ENCODE measurements at regions not wholly inside any gene's neighbourhood (a gene's known extent, or its start where the extent isn't known, plus 50 kb on each side); places are given as distances from the start of the nearest gene placed in this dataset.

DNA sequence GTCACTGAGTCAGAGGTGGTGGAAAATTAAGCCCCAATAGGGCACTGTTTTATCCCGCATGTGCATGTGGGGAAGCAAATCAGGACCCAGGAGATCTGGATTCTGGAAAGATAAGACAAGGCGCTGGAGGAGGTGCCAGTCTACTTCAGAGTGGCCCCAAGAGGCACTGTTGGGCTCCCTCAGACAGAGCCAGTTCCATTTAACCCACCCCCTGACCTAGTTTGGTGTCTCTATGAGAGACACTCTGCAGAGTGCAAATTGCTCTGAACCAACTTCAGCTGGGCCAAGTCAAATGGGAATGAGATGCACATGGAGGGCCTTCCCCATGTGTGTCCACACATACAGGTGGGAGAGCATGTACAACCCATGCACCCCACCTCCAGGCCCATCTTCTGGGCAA is 71.1 kb upstream of the MED9 start (continued):
- no peak for TF ChIP-seq JUND (IDR thresholded peaks at IDR 0.05)
- TF ChIP-seq SP1 (IDR thresholded peaks at IDR 0.05; ENCODE audit: low read depth): no peak
- no peak for TF ChIP-seq CBX3 (IDR thresholded peaks at IDR 0.05; ENCODE audit: low read depth)
- TF ChIP-seq CEBPB (IDR thresholded peaks at IDR 0.05; ENCODE audit: low read depth): no peak

DNA sequence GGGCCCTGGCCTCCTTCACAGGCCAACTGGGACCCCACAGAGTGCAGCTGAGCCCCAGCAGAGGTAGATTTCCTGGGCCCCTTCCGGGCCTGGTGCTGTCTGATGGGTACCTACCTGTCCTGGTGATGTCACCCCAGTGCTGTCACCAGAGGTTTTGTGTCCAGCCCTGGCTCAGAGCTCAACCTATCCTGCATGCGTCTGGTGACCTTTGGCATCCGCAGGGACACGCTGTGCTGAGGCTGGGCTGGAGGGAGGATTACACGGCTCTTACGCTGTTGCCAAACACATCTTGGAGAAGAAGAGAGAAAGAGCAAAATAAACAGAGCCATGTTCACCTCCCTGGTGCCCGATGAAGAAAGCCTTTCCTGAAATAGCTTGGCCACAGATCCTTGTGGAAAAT is 70.6 kb upstream of the MED9 start:
- H3K4me1 ChIP-seq (ENCODE audit: control insufficient read depth in 1 of 2, insufficient read depth in 2 of 2, low read length in 2 of 2): peaks cover 0 to 5% of the 10 kb centered on the region in 2 experiments; a peak in 2 of 4 replicates
- H3K27ac ChIP-seq (ENCODE audit: low read depth, low read length): no peak overlapping the region
- RAD21 ChIA-PET (ENCODE audit: low non-redundant PET in 1 of 2, low total read pairs in 2 of 2, uncharacterized antibody in 2 of 2, unreplicated experiment in 2 of 2): no interaction called here
- H3K4me2 ChIP-seq (ENCODE audit: low read length): no peak overlapping the region
- H3K36me3 ChIP-seq (ENCODE audit: control insufficient read depth in 1 of 2, insufficient read depth in 2 of 2, low read length in 2 of 2): no peaks in the 10 kb centered on the region
- ATAC-seq (no peak), DNase-seq (ENCODE audit: low read depth, low spot score) (no peak)
- CTCF ChIA-PET: no interaction called here
- no TSS peak for BruUV-seq (replicated peaks)
- no peaks in the 10 kb centered on the region for H4K20me1 ChIP-seq (ENCODE audit: insufficient read depth)
- H3K27me3 ChIP-seq (ENCODE audit: insufficient read depth, low read length): no peaks in the 10 kb centered on the region
- POLR2A ChIA-PET: no interaction called here
- no peaks in the 10 kb centered on the region for H3K9me2 ChIP-seq (ENCODE audit: insufficient read depth)
- TF ChIP-seq, protein P1, sequence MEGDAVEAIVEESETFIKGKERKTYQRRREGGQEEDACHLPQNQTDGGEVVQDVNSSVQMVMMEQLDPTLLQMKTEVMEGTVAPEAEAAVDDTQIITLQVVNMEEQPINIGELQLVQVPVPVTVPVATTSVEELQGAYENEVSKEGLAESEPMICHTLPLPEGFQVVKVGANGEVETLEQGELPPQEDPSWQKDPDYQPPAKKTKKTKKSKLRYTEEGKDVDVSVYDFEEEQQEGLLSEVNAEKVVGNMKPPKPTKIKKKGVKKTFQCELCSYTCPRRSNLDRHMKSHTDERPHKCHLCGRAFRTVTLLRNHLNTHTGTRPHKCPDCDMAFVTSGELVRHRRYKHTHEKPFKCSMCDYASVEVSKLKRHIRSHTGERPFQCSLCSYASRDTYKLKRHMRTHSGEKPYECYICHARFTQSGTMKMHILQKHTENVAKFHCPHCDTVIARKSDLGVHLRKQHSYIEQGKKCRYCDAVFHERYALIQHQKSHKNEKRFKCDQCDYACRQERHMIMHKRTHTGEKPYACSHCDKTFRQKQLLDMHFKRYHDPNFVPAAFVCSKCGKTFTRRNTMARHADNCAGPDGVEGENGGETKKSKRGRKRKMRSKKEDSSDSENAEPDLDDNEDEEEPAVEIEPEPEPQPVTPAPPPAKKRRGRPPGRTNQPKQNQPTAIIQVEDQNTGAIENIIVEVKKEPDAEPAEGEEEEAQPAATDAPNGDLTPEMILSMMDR (IDR thresholded peaks at IDR 0.05 in 2 of 3, conservative IDR thresholded peaks at IDR 0.05 in 1 of 3; ENCODE audit: borderline replicate concordance in 1 of 3, insufficient read depth in 1 of 3, low read depth in 2 of 3, low read length in 2 of 3): no peak
- TF ChIP-seq ELF1 (IDR thresholded peaks at IDR 0.05; ENCODE audit: borderline replicate concordance, low read depth) (no peak), SIN3A (IDR thresholded peaks at IDR 0.05; ENCODE audit: low read depth) (no peak), JUND (IDR thresholded peaks at IDR 0.05) (no peak), CEBPB (IDR thresholded peaks at IDR 0.05; ENCODE audit: low read depth) (no peak), YY1 (IDR thresholded peaks at IDR 0.05; ENCODE audit: extremely low read depth, insufficient replicate concordance, low read depth, low read length) (no peak), EZH2 (IDR thresholded peaks at IDR 0.05) (no peak), SRF (IDR thresholded peaks at IDR 0.05; ENCODE audit: low read depth) (no peak), RAD21 (IDR thresholded peaks at IDR 0.05; ENCODE audit: low read depth) (no peak), ZFX (IDR thresholded peaks at IDR 0.05) (no peak), POLR2A (IDR thresholded peaks at IDR 0.05; ENCODE audit: borderline replicate concordance, extremely low read depth, insufficient read depth, insufficient read length) (no peak), CBX3 (IDR thresholded peaks at IDR 0.05; ENCODE audit: low read depth) (no peak), ZNF274 (IDR thresholded peaks at IDR 0.05; ENCODE audit: low read depth, low read length) (no peak), POLR2AphosphoS5 (IDR thresholded peaks at IDR 0.05; ENCODE audit: low read depth, low read length) (no peak), TCF7L2 (IDR thresholded peaks at IDR 0.05; ENCODE audit: borderline replicate concordance, extremely low read depth, insufficient read depth, insufficient read length) (no peak)
- TF ChIP-seq, protein P2, sequence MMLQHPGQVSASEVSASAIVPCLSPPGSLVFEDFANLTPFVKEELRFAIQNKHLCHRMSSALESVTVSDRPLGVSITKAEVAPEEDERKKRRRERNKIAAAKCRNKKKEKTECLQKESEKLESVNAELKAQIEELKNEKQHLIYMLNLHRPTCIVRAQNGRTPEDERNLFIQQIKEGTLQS (IDR thresholded peaks at IDR 0.05): no peak
- TF ChIP-seq, protein P3, sequence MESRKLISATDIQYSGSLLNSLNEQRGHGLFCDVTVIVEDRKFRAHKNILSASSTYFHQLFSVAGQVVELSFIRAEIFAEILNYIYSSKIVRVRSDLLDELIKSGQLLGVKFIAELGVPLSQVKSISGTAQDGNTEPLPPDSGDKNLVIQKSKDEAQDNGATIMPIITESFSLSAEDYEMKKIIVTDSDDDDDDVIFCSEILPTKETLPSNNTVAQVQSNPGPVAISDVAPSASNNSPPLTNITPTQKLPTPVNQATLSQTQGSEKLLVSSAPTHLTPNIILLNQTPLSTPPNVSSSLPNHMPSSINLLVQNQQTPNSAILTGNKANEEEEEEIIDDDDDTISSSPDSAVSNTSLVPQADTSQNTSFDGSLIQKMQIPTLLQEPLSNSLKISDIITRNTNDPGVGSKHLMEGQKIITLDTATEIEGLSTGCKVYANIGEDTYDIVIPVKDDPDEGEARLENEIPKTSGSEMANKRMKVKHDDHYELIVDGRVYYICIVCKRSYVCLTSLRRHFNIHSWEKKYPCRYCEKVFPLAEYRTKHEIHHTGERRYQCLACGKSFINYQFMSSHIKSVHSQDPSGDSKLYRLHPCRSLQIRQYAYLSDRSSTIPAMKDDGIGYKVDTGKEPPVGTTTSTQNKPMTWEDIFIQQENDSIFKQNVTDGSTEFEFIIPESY (IDR thresholded peaks at IDR 0.05; ENCODE audit: extremely low read depth, insufficient replicate concordance, low read length): no peak
- H3K4me3 ChIP-seq (replicated peaks in 1 of 2; ENCODE audit: low read depth in 1 of 2, low read length in 2 of 2): no peak overlapping the region
- no peaks in the 10 kb centered on the region for H3K79me2 ChIP-seq (ENCODE audit: insufficient read depth, low read length)
- H2AFZ ChIP-seq (ENCODE audit: low read depth, low read length, poor library complexity, severe bottlenecking): no peak overlapping the region
- no peaks in the 10 kb centered on the region for H3K9me3 ChIP-seq (ENCODE audit: control insufficient read depth in 1 of 2, insufficient read depth in 1 of 2, low read depth in 1 of 2, low read length in 2 of 2)
- intact Hi-C loops (cut with micrococcal nuclease): no loop called here
- no peak overlapping the region for H3K9ac ChIP-seq (ENCODE audit: low read length)
